ENCODE measurements at regions not wholly inside any gene's neighbourhood (a gene's known extent, or its start where the extent isn't known, plus 50 kb on each side); places are given as distances from the start of the nearest gene placed in this dataset.

DNA sequence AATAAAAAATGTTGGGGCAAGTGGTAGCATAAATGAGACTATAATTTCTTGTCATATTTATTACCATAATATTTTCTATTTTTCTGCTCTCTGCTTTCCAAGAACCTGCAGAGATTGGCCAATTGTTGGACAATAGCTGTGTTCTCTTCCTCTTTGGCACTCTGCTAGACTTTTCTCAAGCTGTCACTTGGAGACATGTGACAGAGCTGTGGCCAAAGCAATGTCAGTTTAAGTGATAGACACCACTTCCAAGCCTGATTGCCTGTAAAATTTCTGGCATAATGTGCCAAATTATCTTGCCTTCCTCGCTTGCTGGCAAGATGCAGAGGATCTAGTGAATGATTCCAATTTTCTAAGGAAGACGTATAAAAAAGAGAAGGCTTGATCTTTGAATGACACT lies 162.2 kb upstream of the NDST4 start:
- Histone ChIP-seq H3K27me3 (replicated peaks; ENCODE audit: insufficient read depth) (no peaks in the 10 kb centered on the region), H3K9me3 (ENCODE audit: low read depth) (no peaks in the 10 kb centered on the region), H3K9me2 (ENCODE audit: insufficient read depth) (no peaks in the 10 kb centered on the region), H3K9ac (no peak overlapping the region), H3F3A (ENCODE audit: insufficient read depth) (no peaks in the 10 kb centered on the region), H3K27ac (no peak overlapping the region), H2AFZ (no peak overlapping the region), H3K36me3 (ENCODE audit: low read depth) (no peaks in the 10 kb centered on the region), H4K20me1 (ENCODE audit: insufficient read depth) (no peaks in the 10 kb centered on the region), H3K4me1 (ENCODE audit: insufficient read depth) (no peaks in the 10 kb centered on the region), H3K4me2 (ENCODE audit: unreplicated experiment) (no peak overlapping the region), H3K79me2 (ENCODE audit: insufficient read depth) (no peaks in the 10 kb centered on the region), H3K4me3 (no peak overlapping the region)
- no peak for DNase-seq
- in situ Hi-C loops (cut with MboI), result no loop called here
- TF ChIP-seq EZH2phosphoT487 (IDR thresholded peaks at IDR 0.05; ENCODE audit: insufficient read depth, low read depth) (no peak), EZH2 (IDR thresholded peaks at IDR 0.05; ENCODE audit: insufficient read depth, poor library complexity, severe bottlenecking) (no peak)
- WGBS, 2 experiments (ENCODE audit: low coverage in 1 of 2, low lambda C conversion rate in 2 of 2, missing lambda C conversion rate in 2 of 2), result 11 to 25% methylated on average over 2 of the region's 2 CpGs

DNA sequence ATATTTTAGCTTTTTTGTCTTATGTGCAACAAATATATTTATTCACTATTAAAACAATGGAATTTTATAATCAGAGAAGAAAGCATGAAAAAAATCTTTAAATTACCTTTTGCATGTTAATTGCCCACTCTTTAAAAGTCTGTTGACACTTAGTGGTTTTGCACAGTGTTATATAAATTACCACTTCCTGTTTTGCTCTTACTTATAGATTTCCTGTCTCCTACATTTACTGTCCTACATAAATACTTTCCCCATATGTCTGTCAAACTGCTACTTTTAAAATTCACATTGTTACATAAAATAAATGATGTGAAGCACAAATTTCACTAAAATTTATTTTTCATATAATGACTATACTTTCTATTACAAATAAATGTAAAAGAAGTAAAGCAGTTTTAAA lies 161.1 kb upstream of the NDST4 start:
- H2AFZ ChIP-seq, result no peak overlapping the region
- H3K9me3 ChIP-seq (ENCODE audit: low read depth), result no peaks in the 10 kb centered on the region
- in situ Hi-C loops (cut with MboI), result no loop called here
- H3K36me3 ChIP-seq (ENCODE audit: low read depth), result no peaks in the 10 kb centered on the region
- no peaks in the 10 kb centered on the region for H3K79me2 ChIP-seq (ENCODE audit: insufficient read depth)
- no peaks in the 10 kb centered on the region for H3F3A ChIP-seq (ENCODE audit: insufficient read depth)
- H3K9ac ChIP-seq, result no peak overlapping the region
- H3K4me2 ChIP-seq (ENCODE audit: unreplicated experiment), result no peak overlapping the region
- TF ChIP-seq EZH2phosphoT487 (IDR thresholded peaks at IDR 0.05; ENCODE audit: insufficient read depth, low read depth) (no peak), EZH2 (IDR thresholded peaks at IDR 0.05; ENCODE audit: insufficient read depth, poor library complexity, severe bottlenecking) (no peak)
- no peaks in the 10 kb centered on the region for H3K9me2 ChIP-seq (ENCODE audit: insufficient read depth)
- H3K27ac ChIP-seq, result no peak overlapping the region
- H3K4me1 ChIP-seq (ENCODE audit: insufficient read depth), result no peaks in the 10 kb centered on the region
- no peak for DNase-seq
- H3K4me3 ChIP-seq, result no peak overlapping the region
- no peaks in the 10 kb centered on the region for H3K27me3 ChIP-seq (replicated peaks; ENCODE audit: insufficient read depth)
- H4K20me1 ChIP-seq (ENCODE audit: insufficient read depth), result no peaks in the 10 kb centered on the region

- Histone ChIP-seq H3K36me3 (ENCODE audit: low read depth) (no peaks in the 10 kb centered on the region), H2AFZ (no peak overlapping the region), H3K27ac (no peak overlapping the region), H4K20me1 (ENCODE audit: insufficient read depth) (no peaks in the 10 kb centered on the region), H3K79me2 (ENCODE audit: insufficient read depth) (no peaks in the 10 kb centered on the region), H3K27me3 (replicated peaks; ENCODE audit: insufficient read depth) (no peaks in the 10 kb centered on the region), H3K4me3 (no peak overlapping the region), H3K4me2 (ENCODE audit: unreplicated experiment) (no peak overlapping the region), H3K9ac (no peak overlapping the region), H3K9me3 (ENCODE audit: low read depth) (no peaks in the 10 kb centered on the region), H3F3A (ENCODE audit: insufficient read depth) (no peaks in the 10 kb centered on the region), H3K9me2 (ENCODE audit: insufficient read depth) (no peaks in the 10 kb centered on the region), H3K4me1 (ENCODE audit: insufficient read depth) (no peaks in the 10 kb centered on the region)
- in situ Hi-C loops (cut with MboI), result no loop called here
- DNase-seq, result peak; percentile 2
- WGBS, 2 experiments (ENCODE audit: low coverage in 1 of 2, low lambda C conversion rate in 2 of 2, missing lambda C conversion rate in 2 of 2), result 83 to 95% methylated on average over 2 of the region's 2 CpGs
- TF ChIP-seq EZH2phosphoT487 (IDR thresholded peaks at IDR 0.05; ENCODE audit: insufficient read depth, low read depth), result no peak
- TF ChIP-seq EZH2 (IDR thresholded peaks at IDR 0.05; ENCODE audit: insufficient read depth, poor library complexity, severe bottlenecking), result no peak
Measured at GRCh38 chr4:115272594-115272993, 159.2 kb upstream of the NDST4 start.

- in situ Hi-C loops (cut with MboI), result no loop called here
- Histone ChIP-seq H3K4me1 (ENCODE audit: insufficient read depth) (no peaks in the 10 kb centered on the region), H3K9me3 (ENCODE audit: low read depth) (no peaks in the 10 kb centered on the region), H3K9me2 (ENCODE audit: insufficient read depth) (no peaks in the 10 kb centered on the region), H3K9ac (no peak overlapping the region), H3K27ac (no peak overlapping the region), H3K4me2 (ENCODE audit: unreplicated experiment) (no peak overlapping the region), H3K27me3 (replicated peaks; ENCODE audit: insufficient read depth) (no peaks in the 10 kb centered on the region), H3F3A (ENCODE audit: insufficient read depth) (no peaks in the 10 kb centered on the region), H4K20me1 (ENCODE audit: insufficient read depth) (no peaks in the 10 kb centered on the region), H2AFZ (no peak overlapping the region), H3K4me3 (no peak overlapping the region), H3K36me3 (ENCODE audit: low read depth) (no peaks in the 10 kb centered on the region), H3K79me2 (ENCODE audit: insufficient read depth) (no peaks in the 10 kb centered on the region)
- DNase-seq, result no peak
- WGBS, 2 experiments (ENCODE audit: low coverage in 1 of 2, low lambda C conversion rate in 2 of 2, missing lambda C conversion rate in 2 of 2), result 19 to 42% methylated on average over 1 of the region's 1 CpG
- TF ChIP-seq EZH2 (IDR thresholded peaks at IDR 0.05; ENCODE audit: insufficient read depth, poor library complexity, severe bottlenecking) (no peak), EZH2phosphoT487 (IDR thresholded peaks at IDR 0.05; ENCODE audit: insufficient read depth, low read depth) (no peak)
Measured at GRCh38 chr4:115272185-115272584, 158.8 kb upstream of the NDST4 start.

DNA sequence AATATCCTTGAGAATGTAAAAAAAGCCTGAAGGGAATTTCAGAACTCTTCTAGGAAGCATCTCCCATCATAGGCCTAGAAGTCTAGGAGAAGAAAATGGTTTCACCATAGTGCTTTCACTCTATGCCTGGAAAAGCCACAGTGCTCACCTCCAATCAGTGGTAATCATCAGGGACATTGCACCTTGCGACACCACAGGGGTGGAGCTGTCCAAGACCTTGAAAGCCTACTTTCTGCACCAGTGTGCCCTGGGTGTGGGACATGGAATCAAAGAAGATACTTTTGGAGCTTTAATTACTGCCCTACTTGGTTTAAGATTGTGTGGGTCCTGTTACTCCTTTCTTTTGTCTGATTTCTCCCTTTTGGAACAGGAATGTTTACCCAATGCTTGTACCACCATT lies 146.8 kb upstream of the NDST4 start:
- H3K4me3 ChIP-seq, result no peak overlapping the region
- H3F3A ChIP-seq (ENCODE audit: insufficient read depth), result no peaks in the 10 kb centered on the region
- TF ChIP-seq EZH2phosphoT487 (IDR thresholded peaks at IDR 0.05; ENCODE audit: insufficient read depth, low read depth) (no peak), EZH2 (IDR thresholded peaks at IDR 0.05; ENCODE audit: insufficient read depth, poor library complexity, severe bottlenecking) (no peak)
- H3K36me3 ChIP-seq (ENCODE audit: low read depth), result no peaks in the 10 kb centered on the region
- no peak overlapping the region for H3K9ac ChIP-seq
- no peaks in the 10 kb centered on the region for H3K79me2 ChIP-seq (ENCODE audit: insufficient read depth)
- no peak overlapping the region for H3K27ac ChIP-seq
- H3K4me1 ChIP-seq (ENCODE audit: insufficient read depth), result no peaks in the 10 kb centered on the region
- no peaks in the 10 kb centered on the region for H3K9me3 ChIP-seq (ENCODE audit: low read depth)
- DNase-seq, result no peak
- no peaks in the 10 kb centered on the region for H3K27me3 ChIP-seq (replicated peaks; ENCODE audit: insufficient read depth)
- 50 to 60% methylated on average over 1 of the region's 1 CpG for WGBS, 2 experiments (ENCODE audit: low coverage in 1 of 2, low lambda C conversion rate in 2 of 2, missing lambda C conversion rate in 2 of 2)
- H3K4me2 ChIP-seq (ENCODE audit: unreplicated experiment), result no peak overlapping the region
- no peaks in the 10 kb centered on the region for H3K9me2 ChIP-seq (ENCODE audit: insufficient read depth)
- no peaks in the 10 kb centered on the region for H4K20me1 ChIP-seq (ENCODE audit: insufficient read depth)
- in situ Hi-C loops (cut with MboI), result no loop called here
- no peak overlapping the region for H2AFZ ChIP-seq

All from GM23248 (cell line).